Endothelial cell of umbilical vein (primary cell): ENCODE measurements at regions not wholly inside any gene's neighbourhood (a gene's known extent, or its start where the extent isn't known, plus 50 kb on each side); places are given as distances from the start of the nearest gene placed in this dataset.

ENCODE experiments used
- BruUV-seq: library from RNA; stranded (reverse); fragments of 400-500 nt; replicated peaks from 2 replicates; lab custom pipeline; 2021; lab: Mats Ljungman, UMichigan
- CTCF ChIA-PET: fragments of 300-600, 350-600 bp; sonication (Branson Sonifier 250); formaldehyde crosslinking; loops from one replicate; lab custom pipeline; 2021; ENCODE audit warnings: antibody characterized with exemption, inconsistent platforms; lab: Charles Lee
- POLR2A ChIA-PET: fragments of 300-600, 350-600 bp; sonication (Branson Sonifier 250); formaldehyde crosslinking; loops from one replicate; lab custom pipeline; 2021; ENCODE audit warnings: antibody characterized with exemption, inconsistent platforms; lab: Charles Lee
- DNase-seq: peaks from one replicate; pipeline ENCODE4 v3.0.0-alpha.2; 2011; ENCODE audit warnings: low read depth, low spot score
- FAIRE-seq: peaks from 2 replicates; lab custom pipeline; 2011; peaks lifted over from hg19 to GRCh38; lab: Jason Lieb, UNC
- H2AFZ ChIP-seq: 2 replicates; pipeline ENCODE4 v1.6.0; 2012; ENCODE audit warnings: low read depth, low read length, control low read depth, inconsistent platforms
- H3K27ac ChIP-seq: 2 replicates; pipeline ENCODE4 v1.5.1; 2011; ENCODE audit warnings: low read depth, mild to moderate bottlenecking, control low read depth, low read length, moderate library complexity; ENCODE audit not compliant: insufficient read depth
- H3K27me3 ChIP-seq, 2 experiments: 2 replicates each; pipeline versions ENCODE4 v1.6.0 to v1.6.1; 2011; ENCODE audit warnings: low read length in 2 of 2, mixed read lengths in 1 of 2; ENCODE audit not compliant: control insufficient read depth in 2 of 2, insufficient read depth in 2 of 2
- H3K36me3 ChIP-seq, 2 experiments: 2 replicates in 1 of 2; 3 replicates in 1 of 2; pipeline ENCODE4 v1.5.1; 2011; ENCODE audit warnings: low read length in 2 of 2, mild to moderate bottlenecking in 1 of 2, moderate library complexity in 1 of 2; ENCODE audit not compliant: control insufficient read depth in 2 of 2, insufficient read depth in 2 of 2; ENCODE audit errors: extremely low read depth in 1 of 2
- H3K4me1 ChIP-seq: 3 replicates; pipeline ENCODE4 v1.5.1; 2011; ENCODE audit warnings: mild to moderate bottlenecking, low read length; ENCODE audit not compliant: control insufficient read depth, insufficient read depth; ENCODE audit errors: extremely low read depth
- H3K4me2 ChIP-seq: 2 replicates; pipeline ENCODE4 v1.6.1; 2011; ENCODE audit warnings: low read length, control low read depth, mixed read lengths; ENCODE audit not compliant: insufficient read depth
- H3K4me3 ChIP-seq, 3 experiments: fragments of 200-600 bp in 1 of 3; sonication (generic), shearing (Covaris generic) in 1 of 3; replicated peaks in 1 of 3; 2 replicates each; pipeline ENCODE4 v1.5.1; 2011 to 2016; ENCODE audit warnings: control low read depth in 3 of 3, low read length in 3 of 3, mild to moderate bottlenecking in 2 of 3, inconsistent platforms in 1 of 3, low read depth in 1 of 3, moderate library complexity in 1 of 3; ENCODE audit not compliant: insufficient read depth in 1 of 3
- H3K79me2 ChIP-seq: 2 replicates; pipeline ENCODE4 v1.6.0; 2012; ENCODE audit warnings: low read length, inconsistent platforms; ENCODE audit not compliant: control insufficient read depth, insufficient read depth
- H3K9ac ChIP-seq: replicated peaks from 2 replicates; pipeline ENCODE3; 2011; ENCODE audit warnings: low read length, control low read depth; ENCODE audit not compliant: insufficient read depth; ENCODE audit errors: extremely low read depth
- H3K9me1 ChIP-seq: replicated peaks from 3 replicates; pipeline ENCODE4 v1.6.0; 2011; ENCODE audit warnings: mild to moderate bottlenecking, low read length; ENCODE audit not compliant: control insufficient read depth, insufficient read depth; ENCODE audit errors: extremely low read depth
- H3K9me3 ChIP-seq: replicated peaks from 2 replicates; pipeline ENCODE4 v1.5.1; 2012; ENCODE audit warnings: low read length, inconsistent platforms; ENCODE audit not compliant: control insufficient read depth, insufficient read depth
- H4K20me1 ChIP-seq: replicated peaks from 2 replicates; pipeline ENCODE3; 2011; ENCODE audit warnings: mild to moderate bottlenecking, low read length; ENCODE audit not compliant: control insufficient read depth, insufficient read depth; ENCODE audit errors: extremely low read depth
- EZH2 ChIP-seq: IDR thresholded peaks from 2 replicates; pipeline ENCODE4 v1.6.1; 2012; ENCODE audit warnings: borderline replicate concordance, low read depth, mild to moderate bottlenecking, moderate library complexity, low read length, inconsistent platforms; ENCODE audit not compliant: severe bottlenecking
- FOS ChIP-seq: IDR thresholded peaks from 2 replicates; pipeline ENCODE4 v1.6.1; 2011; ENCODE audit warnings: mild to moderate bottlenecking, low read length, moderate library complexity, borderline replicate concordance; ENCODE audit not compliant: insufficient read depth
- GATA2 ChIP-seq: IDR thresholded peaks from 2 replicates; pipeline ENCODE4 v1.7.0; 2011; ENCODE audit warnings: low read depth, mild to moderate bottlenecking, moderate library complexity, mixed read lengths, low read length; ENCODE audit not compliant: insufficient read length, insufficient read depth
- JUN ChIP-seq: IDR thresholded peaks from 2 replicates; pipeline ENCODE4 v1.6.1; 2011; ENCODE audit warnings: borderline replicate concordance, low read depth; ENCODE audit not compliant: insufficient read length, insufficient read depth
- MYC ChIP-seq: IDR thresholded peaks from one replicate; pipeline ENCODE4 v1.6.1; 2011; ENCODE audit warnings: mild to moderate bottlenecking, low read depth, low read length
- POLR2A ChIP-seq: IDR thresholded peaks from 2 replicates; pipeline ENCODE4 v1.6.1; 2012; ENCODE audit warnings: low read depth, mild to moderate bottlenecking, control low read depth, low read length
- POLR2AphosphoS5 ChIP-seq: IDR thresholded peaks from 2 replicates; pipeline ENCODE4 v1.6.1; 2012; ENCODE audit warnings: low read depth, mild to moderate bottlenecking, control low read depth, low read length, moderate library complexity; ENCODE audit not compliant: insufficient read depth
- dilution Hi-C: fragments of 300-500 bp; cut with MboI; formaldehyde crosslinking; loops from one replicate; pipeline ENCODE4 v1.15.0; 2019; ENCODE audit warnings: low sequenced_read_pairs; ENCODE audit not compliant: extremely low pct_ligation_motif_present
- intact Hi-C: fragments of 100-400 bp; cut with micrococcal nuclease; formaldehyde crosslinking; loops from one replicate; pipeline ENCODE4 v1.10.0; 2022
- TF ChIP-seq, protein P1 (sequence below), 2 donors: IDR thresholded peaks; 1 replicate in 1 of 2; 2 replicates in 1 of 2; pipeline ENCODE4 v1.5.1; 2011; ENCODE audit warnings: low read length in 2 of 2, mild to moderate bottlenecking in 2 of 2, moderate library complexity in 2 of 2, control low read depth in 1 of 2, inconsistent platforms in 1 of 2, low read depth in 1 of 2; ENCODE audit not compliant: insufficient read depth in 1 of 2; ENCODE audit errors: extremely low read depth in 1 of 2
- TF ChIP-seq, protein P2 (sequence below): IDR thresholded peaks from 2 replicates; pipeline ENCODE4 v1.6.1; 2011; ENCODE audit not compliant: insufficient read depth, insufficient read length

DNA sequence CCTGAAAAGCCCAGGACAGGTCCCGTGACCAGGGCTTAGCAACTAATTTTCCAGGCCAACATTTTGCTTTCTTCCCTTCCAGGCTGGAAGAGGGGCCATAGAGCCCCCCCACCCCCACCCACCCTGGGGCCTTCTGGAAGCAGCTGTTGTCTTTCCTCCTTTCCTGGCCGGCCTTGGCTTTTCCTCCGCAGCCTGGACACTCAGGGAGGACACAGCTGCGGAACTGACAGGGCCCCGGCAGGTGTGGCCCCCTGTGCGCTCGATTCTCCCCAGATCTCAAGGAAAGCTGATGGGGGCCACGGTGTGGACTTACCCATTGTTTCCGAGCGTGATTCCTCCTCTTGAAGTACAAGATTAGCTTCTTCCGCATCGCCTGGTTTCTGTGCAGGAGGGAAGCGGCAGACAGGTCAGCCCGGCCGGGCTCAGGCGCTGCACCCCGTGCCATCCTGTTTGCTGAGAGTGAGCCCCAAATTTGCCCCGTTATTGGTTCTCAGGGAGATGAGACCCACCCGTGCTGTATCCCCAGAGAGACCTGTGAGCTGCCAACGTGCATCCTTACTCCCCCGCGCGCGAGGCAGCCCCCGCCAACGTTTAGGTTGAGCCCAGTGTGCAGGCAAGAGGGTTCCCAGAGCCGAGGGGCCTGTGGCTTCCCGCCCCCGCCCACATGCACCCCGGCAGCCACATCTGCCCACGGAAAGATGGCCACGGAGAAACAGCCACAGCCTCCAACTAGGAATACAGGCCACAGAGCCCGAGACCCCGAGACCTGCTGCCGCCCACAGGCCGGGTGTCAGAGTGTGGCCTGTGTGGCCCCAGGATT lies 129.6 kb downstream of the NCOR2 start:
- DNase-seq (no peak), FAIRE-seq (no peak)
- no peaks in the 10 kb centered on the region for H3K79me2 ChIP-seq
- ChIA-PET POLR2A (no interaction called here), CTCF (no interaction called here)
- H3K27me3 ChIP-seq = no peaks in the 10 kb centered on the region
- H3K9ac ChIP-seq = no peak overlapping the region
- H4K20me1 ChIP-seq = no peaks in the 10 kb centered on the region
- H3K27ac ChIP-seq = no peak overlapping the region
- H3K4me3 ChIP-seq = no peak overlapping the region
- no peak overlapping the region for H3K4me2 ChIP-seq
- no peak overlapping the region for H2AFZ ChIP-seq
- H3K9me3 ChIP-seq = no peaks in the 10 kb centered on the region
- peaks cover 27% of the 10 kb centered on the region for H3K4me1 ChIP-seq
- no peaks in the 10 kb centered on the region for H3K9me1 ChIP-seq
- dilution Hi-C loops (no loop called here), intact Hi-C loops (no loop called here)
- peaks cover 0 to 6% of the 10 kb centered on the region in 2 experiments for H3K36me3 ChIP-seq
- no TSS peak for BruUV-seq
- TF ChIP-seq MYC = no peak
- TF ChIP-seq FOS = no peak
- TF ChIP-seq, protein P1, sequence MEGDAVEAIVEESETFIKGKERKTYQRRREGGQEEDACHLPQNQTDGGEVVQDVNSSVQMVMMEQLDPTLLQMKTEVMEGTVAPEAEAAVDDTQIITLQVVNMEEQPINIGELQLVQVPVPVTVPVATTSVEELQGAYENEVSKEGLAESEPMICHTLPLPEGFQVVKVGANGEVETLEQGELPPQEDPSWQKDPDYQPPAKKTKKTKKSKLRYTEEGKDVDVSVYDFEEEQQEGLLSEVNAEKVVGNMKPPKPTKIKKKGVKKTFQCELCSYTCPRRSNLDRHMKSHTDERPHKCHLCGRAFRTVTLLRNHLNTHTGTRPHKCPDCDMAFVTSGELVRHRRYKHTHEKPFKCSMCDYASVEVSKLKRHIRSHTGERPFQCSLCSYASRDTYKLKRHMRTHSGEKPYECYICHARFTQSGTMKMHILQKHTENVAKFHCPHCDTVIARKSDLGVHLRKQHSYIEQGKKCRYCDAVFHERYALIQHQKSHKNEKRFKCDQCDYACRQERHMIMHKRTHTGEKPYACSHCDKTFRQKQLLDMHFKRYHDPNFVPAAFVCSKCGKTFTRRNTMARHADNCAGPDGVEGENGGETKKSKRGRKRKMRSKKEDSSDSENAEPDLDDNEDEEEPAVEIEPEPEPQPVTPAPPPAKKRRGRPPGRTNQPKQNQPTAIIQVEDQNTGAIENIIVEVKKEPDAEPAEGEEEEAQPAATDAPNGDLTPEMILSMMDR (IDR thresholded peaks at IDR 0.05; ENCODE audit: extremely low read depth in 1 of 2, insufficient read depth in 1 of 2, low read depth in 1 of 2, low read length in 2 of 2) = no peak
- TF ChIP-seq POLR2A = no peak
- no peak for TF ChIP-seq GATA2
- no peak for TF ChIP-seq POLR2AphosphoS5
- no peak for TF ChIP-seq EZH2
- TF ChIP-seq JUN = no peak
- TF ChIP-seq, protein P2, sequence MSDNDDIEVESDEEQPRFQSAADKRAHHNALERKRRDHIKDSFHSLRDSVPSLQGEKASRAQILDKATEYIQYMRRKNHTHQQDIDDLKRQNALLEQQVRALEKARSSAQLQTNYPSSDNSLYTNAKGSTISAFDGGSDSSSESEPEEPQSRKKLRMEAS = no peak
